B cell (primary cell): ENCODE measurements at regions not wholly inside any gene's neighbourhood (a gene's known extent, or its start where the extent isn't known, plus 50 kb on each side); places are given as distances from the start of the nearest gene placed in this dataset.

ENCODE experiments used
- EZH2 ChIP-seq: IDR thresholded peaks from 2 replicates; pipeline ENCODE4 v1.6.1; 2012; ENCODE audit warnings: borderline replicate concordance, low read depth, mild to moderate bottlenecking, moderate library complexity, low read length; ENCODE audit not compliant: insufficient read depth, poor library complexity, severe bottlenecking
- TF ChIP-seq, protein P1 (sequence below): fragments of 200-600 bp; IDR thresholded peaks from one replicate; pipeline ENCODE4 v1.8.0; 2022; ENCODE audit warnings: antibody characterized with exemption, mild to moderate bottlenecking

DNA sequence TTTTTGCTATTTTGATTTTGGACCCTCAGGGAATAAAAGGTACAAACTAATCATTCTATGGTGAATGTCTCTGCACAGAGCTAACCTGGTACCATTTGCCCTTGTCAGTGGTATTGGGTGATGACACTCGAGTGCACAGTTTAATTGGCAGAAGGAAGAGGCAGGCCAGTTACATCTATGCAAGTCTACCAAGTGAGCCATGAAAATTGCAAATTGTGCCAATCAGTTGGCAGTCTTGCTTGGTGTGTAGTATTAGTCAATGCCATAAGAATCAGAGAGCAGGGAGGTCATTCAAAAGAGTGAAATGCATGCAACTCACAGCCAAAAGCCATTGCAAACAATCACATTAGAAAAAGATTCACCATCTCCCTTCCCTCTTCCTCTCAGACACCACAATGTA lies 479.6 kb downstream of the ADAMTS20 start:
- TF ChIP-seq, protein P1, sequence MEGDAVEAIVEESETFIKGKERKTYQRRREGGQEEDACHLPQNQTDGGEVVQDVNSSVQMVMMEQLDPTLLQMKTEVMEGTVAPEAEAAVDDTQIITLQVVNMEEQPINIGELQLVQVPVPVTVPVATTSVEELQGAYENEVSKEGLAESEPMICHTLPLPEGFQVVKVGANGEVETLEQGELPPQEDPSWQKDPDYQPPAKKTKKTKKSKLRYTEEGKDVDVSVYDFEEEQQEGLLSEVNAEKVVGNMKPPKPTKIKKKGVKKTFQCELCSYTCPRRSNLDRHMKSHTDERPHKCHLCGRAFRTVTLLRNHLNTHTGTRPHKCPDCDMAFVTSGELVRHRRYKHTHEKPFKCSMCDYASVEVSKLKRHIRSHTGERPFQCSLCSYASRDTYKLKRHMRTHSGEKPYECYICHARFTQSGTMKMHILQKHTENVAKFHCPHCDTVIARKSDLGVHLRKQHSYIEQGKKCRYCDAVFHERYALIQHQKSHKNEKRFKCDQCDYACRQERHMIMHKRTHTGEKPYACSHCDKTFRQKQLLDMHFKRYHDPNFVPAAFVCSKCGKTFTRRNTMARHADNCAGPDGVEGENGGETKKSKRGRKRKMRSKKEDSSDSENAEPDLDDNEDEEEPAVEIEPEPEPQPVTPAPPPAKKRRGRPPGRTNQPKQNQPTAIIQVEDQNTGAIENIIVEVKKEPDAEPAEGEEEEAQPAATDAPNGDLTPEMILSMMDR, result no peak
- no peak for TF ChIP-seq EZH2
